Endothelial cell (in vitro differentiated cells): ENCODE measurements at regions not wholly inside any gene's neighbourhood (a gene's known extent, or its start where the extent isn't known, plus 50 kb on each side); places are given as distances from the start of the nearest gene placed in this dataset.
A peak's percentile ranks its signal among the peaks of the same experiment; 100 is the strongest.

Experiments used
- DNase-seq: peaks from one replicate; pipeline ENCODE4 v3.0.0; 2021; ENCODE audit warnings: low spot score
- H3K27ac Mint-ChIP-seq: one replicate; pipeline ENCODE4 v1.8.0; 2021; ENCODE audit warnings: mixed read lengths, inconsistent platforms; ENCODE audit not compliant: unreplicated experiment
- H3K27me3 Mint-ChIP-seq: one replicate; pipeline ENCODE4 v1.8.0; 2021; ENCODE audit warnings: mild to moderate bottlenecking, moderate library complexity, mixed read lengths, inconsistent platforms; ENCODE audit not compliant: unreplicated experiment
- H3K36me3 Mint-ChIP-seq: one replicate; pipeline ENCODE4 v1.8.0; 2021; ENCODE audit warnings: mild to moderate bottlenecking, low read depth, mixed read lengths, inconsistent platforms; ENCODE audit not compliant: unreplicated experiment
- H3K4me1 Mint-ChIP-seq: one replicate; pipeline ENCODE4 v1.8.0; 2021; ENCODE audit warnings: mild to moderate bottlenecking, mixed read lengths, inconsistent platforms; ENCODE audit not compliant: unreplicated experiment
- H3K4me3 Mint-ChIP-seq: one replicate; pipeline ENCODE4 v1.8.0; 2021; ENCODE audit warnings: mild to moderate bottlenecking, mixed read lengths, inconsistent platforms; ENCODE audit not compliant: unreplicated experiment
- H3K9me3 Mint-ChIP-seq: one replicate; pipeline ENCODE4 v1.8.0; 2021; ENCODE audit warnings: mixed read lengths, inconsistent platforms; ENCODE audit not compliant: unreplicated experiment
- TF ChIP-seq, protein P1 (sequence below): fragments of 200-600 bp; sonication (generic); IDR thresholded peaks from one replicate; pipeline ENCODE4 v1.5.0; 2021; ENCODE audit warnings: antibody characterized with exemption; ENCODE audit not compliant: unreplicated experiment

DNA sequence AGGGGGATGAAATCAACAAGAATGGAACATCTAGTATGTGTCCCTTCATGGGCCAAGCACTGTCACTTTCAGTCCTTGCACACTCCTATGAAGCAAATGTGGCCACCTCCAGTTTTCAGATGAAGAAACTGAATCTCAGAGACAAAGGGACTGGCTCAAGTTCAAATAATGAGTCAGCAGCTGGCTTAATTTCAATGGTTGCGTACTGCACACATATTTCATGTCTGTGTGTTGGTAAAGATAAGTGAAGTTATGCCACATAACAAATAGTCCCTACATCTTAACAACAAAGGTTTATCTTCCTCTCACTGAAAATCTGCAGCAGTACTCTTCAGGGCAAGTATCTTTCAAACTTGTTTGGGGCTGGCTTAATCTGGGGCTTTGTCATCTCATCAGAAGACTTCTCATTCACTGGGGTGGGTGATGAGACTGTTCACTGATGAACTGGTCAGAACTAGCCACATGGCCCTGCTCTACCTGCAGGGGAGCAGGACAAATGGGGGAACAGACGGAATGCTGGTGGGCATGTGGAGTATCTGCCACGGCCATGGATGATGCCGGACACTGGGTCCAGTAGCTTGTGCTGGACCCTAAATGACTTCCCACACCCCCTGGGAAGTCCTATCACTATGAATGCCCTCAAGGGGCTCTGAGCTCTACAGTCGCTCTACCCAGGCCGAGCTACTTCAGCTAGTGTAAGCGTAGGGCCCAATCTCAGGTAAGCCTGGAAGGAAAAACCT is 263.2 kb downstream of the CYP26B1 start:
- H3K36me3 Mint-ChIP-seq: peaks cover 6% of the 10 kb centered on the region
- TF ChIP-seq, protein P1, sequence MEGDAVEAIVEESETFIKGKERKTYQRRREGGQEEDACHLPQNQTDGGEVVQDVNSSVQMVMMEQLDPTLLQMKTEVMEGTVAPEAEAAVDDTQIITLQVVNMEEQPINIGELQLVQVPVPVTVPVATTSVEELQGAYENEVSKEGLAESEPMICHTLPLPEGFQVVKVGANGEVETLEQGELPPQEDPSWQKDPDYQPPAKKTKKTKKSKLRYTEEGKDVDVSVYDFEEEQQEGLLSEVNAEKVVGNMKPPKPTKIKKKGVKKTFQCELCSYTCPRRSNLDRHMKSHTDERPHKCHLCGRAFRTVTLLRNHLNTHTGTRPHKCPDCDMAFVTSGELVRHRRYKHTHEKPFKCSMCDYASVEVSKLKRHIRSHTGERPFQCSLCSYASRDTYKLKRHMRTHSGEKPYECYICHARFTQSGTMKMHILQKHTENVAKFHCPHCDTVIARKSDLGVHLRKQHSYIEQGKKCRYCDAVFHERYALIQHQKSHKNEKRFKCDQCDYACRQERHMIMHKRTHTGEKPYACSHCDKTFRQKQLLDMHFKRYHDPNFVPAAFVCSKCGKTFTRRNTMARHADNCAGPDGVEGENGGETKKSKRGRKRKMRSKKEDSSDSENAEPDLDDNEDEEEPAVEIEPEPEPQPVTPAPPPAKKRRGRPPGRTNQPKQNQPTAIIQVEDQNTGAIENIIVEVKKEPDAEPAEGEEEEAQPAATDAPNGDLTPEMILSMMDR: no peak
- peaks cover 7% of the 10 kb centered on the region for H3K9me3 Mint-ChIP-seq
- no peak overlapping the region for H3K4me3 Mint-ChIP-seq
- H3K4me1 Mint-ChIP-seq: peaks cover 12% of the 10 kb centered on the region
- DNase-seq: no peak
- no peak overlapping the region for H3K27ac Mint-ChIP-seq
- H3K27me3 Mint-ChIP-seq: peaks cover 9% of the 10 kb centered on the region

DNA sequence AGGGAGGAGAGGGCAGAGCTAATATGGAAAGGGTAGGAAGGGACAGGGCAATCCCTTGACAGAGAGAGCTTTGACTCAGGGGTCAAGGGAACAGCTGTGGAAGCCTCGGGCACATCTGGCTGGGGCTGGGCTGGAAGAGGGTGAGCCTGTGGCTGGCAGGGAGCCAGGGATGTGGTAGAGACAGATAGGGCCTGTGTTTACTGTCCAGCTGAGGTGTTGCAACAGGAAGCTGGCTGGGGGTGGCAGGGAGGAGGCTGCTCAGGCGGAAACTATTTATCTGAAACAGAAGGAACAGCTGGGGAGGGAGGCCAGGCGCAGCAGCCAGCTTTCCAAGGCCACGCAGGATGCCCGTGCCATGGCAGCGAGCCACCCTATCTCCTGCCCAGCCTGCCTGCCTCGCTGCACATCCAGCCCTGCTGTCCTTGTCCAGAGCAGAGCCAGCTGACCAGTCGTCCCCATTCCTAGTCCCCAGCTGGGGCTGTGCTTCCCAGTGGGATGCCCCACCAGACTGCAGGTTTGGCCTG is 264.7 kb downstream of the CYP26B1 start:
- H3K4me3 Mint-ChIP-seq: peak overlapping the region; percentile 22

DNA sequence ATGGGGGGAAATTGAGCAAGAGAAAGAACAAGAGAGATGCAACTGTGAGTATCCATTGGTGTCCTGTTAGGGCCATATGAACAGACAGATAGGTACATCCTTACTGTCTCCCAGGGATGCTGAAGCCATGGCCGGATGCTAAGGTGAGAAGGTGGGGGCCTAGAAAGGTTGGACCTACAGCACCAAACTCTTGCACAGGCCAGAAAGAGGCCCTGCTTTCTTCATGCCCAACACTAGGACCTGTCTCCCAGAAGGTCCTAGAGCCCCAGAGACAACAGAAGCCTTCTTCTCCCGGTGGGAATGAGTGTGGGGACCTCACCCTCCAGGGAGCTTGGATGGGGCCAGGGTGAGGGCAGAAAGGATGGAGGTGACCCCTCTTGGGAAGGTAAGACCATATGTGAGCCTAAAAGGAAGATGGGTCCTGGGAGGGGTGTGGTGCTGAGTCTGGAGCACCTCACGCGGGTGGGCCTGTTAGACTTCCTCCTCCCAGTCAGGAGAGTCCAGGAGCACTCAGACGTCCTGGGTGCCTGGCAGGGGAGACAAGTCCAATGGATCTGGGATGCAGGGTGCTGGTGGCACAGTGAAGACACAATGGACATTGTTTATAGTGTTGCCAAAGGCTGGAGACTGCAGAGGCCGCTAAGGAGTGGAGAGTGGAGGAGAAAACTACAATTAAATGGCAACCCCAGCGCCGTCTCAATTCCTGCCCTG is 265.3 kb downstream of the CYP26B1 start:
- TF ChIP-seq, protein P1: no peak
- Mint-ChIP-seq H3K9me3 (peaks cover 7% of the 10 kb centered on the region), H3K36me3 (peaks cover 6% of the 10 kb centered on the region), H3K4me1 (peaks cover 12% of the 10 kb centered on the region), H3K4me3 (peak overlapping the region; percentile 22), H3K27ac (no peak overlapping the region), H3K27me3 (peaks cover 11% of the 10 kb centered on the region)
- no peak for DNase-seq

More for the DNA sequence above, 264.7 kb downstream of the CYP26B1 start:
- TF ChIP-seq, protein P1: no peak
- Mint-ChIP-seq H3K36me3 (peaks cover 6% of the 10 kb centered on the region), H3K9me3 (peaks cover 7% of the 10 kb centered on the region), H3K27me3 (peaks cover 11% of the 10 kb centered on the region), H3K27ac (no peak overlapping the region), H3K4me1 (peaks cover 12% of the 10 kb centered on the region)
- peak; percentile 30 for DNase-seq

DNA sequence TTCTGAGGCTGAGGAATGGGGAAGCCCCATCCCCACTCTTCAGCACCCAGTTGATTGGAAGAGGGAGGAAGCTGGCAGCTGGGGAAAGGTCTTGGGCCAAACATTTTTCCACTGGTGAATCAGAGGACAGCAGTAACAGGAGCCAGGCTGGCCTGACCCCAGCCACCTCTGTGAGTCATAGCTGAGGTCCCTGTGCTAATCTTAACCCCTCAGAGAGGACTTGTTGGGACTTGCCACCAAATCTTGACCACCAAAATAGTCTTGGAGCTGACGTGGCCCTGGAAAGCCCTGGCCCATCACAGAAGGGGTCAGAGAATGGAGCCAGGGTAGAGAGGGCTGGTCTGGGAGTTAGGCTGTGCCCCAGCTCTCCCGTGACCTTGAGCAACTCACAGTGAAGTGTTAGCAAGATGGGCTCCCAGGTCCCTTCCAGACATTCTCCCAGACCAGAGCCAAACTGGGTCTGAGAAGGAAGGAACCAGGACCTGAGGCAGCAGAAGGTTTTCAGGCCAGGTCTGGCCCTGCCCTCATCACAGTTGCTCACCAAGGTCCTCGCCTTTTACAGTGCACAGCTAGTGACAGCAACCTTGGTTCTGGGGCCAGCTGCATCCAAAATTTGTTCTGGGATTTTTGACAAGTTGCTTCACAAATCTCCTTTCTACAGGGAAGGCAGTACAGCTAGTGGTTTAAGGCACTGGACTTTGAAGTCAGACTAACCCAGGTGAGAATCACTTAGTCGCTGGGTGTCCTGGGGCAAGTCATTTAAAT is 266.6 kb downstream of the CYP26B1 start:
- Mint-ChIP-seq H3K27me3 (peaks cover 11% of the 10 kb centered on the region), H3K36me3 (no peaks in the 10 kb centered on the region), H3K9me3 (peaks cover 3% of the 10 kb centered on the region), H3K4me3 (no peak overlapping the region), H3K27ac (no peak overlapping the region), H3K4me1 (peaks cover 16% of the 10 kb centered on the region)
- DNase-seq: no peak
- TF ChIP-seq, protein P1: no peak
